IPS-NIHi7 (cell line): ENCODE measurements at regions not wholly inside any gene's neighbourhood (a gene's known extent, or its start where the extent isn't known, plus 50 kb on each side); places are given as distances from the start of the nearest gene placed in this dataset.

Experiments
- DNase-seq: peaks from one replicate; pipeline ENCODE4 v3.0.0; 2012; ENCODE audit warnings: mixed read lengths; ENCODE audit errors: extremely low spot score

DNA sequence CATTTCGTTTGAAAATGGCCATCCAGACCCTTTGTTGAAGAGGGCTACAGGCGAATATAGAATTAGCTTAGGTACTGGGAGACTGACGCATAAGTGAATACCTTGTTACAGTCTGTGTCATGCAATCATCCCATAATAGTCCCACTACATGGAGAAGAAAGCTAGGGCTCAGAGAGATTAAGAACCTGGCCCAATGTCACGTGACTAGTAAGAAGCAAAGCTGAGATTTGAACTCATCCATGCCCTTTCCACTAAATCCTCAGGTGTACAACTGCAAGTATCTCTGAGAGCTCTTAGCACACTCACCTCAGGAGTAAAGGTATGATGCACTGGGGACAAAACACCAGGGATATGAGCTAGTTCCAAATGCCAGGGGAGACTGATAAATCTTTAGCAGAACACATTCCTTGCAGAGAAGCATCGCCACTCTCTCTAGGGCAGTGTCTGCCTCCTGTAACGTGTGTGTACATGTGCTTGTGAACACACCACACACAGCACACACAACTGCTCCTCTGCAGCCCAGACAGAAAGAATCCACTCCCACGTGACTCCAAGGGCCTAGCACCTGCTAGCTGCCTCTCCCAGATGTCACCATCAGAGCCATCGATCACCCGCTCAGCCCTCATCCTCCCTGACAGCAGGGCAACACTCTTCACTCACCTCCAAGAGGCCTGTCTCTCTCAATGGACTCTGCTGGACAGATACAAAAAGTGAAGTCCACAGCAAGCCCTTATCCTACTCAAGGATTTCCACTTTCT is 402.8 kb downstream of the NXPE2 start:
- no peak for DNase-seq

DNA sequence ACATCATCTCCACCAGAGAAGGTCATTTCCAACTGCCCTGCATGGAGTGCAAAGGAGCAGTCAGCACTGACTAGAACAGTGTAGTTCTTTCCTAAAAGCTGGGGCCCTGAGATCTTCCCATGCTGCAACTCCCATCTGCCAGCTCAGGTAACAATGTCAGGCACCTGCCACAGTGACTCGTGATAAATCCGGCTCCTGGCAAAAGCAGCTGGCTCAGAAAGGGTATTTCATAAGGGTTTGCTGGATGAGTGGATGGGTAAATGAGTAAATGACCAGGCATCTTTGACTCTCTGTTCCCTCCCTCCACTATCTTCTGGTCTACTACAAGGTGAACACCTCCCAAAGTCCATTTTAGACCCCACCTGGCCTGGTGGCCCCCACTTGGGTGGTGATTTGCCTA is 403.6 kb downstream of the NXPE2 start:
- no peak for DNase-seq

DNA sequence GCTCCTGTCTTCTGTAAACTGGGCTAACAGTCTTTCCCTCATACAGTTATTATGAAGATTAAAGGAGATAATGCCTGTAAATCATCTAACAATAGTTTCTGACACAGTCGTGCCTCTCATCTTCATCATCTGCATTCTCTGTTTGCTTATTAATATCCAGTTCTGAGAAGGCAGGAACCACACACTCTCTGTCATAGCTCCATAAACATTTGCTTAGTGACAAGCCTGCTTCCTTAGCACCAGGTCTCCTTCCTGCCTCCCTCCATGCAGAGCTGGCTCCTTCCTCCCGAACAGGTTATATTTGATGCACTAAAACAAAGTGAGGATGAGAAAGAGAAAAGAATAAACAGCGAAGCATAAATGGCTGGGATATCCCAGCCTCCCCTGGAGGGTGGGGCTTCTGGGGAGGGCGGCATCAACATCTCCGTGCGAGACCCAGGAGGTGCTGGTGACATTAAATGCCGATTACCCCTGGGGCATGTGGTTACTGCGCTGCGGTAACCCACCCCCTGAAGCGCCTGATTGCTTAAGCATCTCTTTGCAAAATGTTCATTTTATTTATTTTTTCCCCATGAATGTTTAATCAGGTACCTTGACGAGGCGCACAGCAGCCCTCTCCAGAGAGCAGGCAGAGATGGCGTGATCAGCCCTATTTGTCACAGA is 404.9 kb downstream of the NXPE2 start:
- no peak for DNase-seq

DNA sequence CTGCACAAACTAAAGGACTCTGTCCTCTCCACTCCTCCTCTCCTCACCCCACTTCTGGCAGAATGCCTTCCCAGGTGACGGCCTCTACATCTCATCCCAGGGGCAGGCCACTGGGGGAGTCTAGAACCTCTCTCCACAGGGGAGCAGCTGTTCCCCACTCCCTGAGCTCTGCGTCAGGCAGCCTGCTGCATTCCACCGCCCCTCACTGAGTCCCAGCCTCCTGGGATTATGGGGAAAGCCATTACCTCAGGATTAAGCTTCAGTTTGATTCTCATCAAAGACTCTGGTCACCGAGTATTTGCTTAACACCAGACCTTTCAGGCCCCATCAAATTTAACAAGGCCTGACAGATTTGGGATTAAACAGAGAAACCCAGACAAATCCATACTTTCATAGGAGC is 405.9 kb downstream of the NXPE2 start:
- no peak for DNase-seq

DNA sequence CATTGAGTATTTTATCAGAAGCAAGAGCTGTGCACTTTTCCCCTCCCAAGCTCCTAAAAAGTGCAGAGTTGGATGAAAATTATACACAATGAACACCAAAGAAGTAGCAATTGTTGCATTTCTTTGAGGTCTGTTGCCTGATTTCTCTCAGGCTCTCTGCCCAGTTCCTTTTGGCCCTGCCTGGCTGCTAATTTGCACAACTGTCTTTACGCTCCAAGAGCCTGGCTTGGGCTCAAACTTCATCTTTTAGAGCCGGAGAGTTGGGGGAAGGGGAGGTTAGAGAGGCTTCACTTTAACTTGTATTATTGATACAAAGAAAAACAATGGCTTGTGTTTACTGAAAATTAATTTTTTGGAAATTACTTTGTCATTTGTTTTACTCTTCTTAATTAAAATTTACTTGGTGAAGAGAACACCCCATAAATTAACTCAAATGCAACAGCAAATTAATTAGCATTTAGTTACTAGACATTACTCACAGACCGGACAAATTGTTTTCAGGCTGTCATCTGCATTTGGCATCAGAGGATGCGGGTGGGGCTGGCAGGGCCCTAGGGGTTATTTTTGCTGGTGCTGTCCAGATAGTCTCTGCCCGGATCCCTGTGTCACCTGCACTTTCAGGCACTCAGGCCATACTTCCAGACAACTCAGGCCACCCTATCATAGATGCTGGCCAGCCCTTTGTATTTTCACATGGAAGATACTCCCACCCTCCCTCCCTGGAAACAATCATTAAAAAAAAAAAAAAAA is 407.3 kb downstream of the NXPE2 start:
- no peak for DNase-seq

DNA sequence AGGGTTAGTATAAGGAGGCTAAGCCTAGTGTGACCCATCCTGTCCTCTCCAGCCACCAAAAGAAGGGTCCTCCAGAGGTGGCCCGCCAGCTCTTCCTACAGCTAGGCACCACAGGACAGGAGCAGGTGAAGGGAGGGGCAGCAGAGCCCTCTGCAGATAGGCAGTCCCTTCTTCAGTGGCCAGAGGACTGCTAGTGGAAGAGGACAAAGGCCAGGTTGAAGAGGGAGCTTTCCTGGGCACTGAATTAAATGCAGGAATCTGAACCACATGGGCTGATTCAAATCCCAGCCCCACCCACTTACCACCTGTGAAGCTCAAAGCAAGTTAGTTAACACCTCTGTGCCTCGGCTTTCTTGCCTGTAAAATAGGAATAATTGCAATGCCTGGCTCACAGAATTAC is 409.5 kb downstream of the NXPE2 start:
- DNase-seq, result peak; percentile 32

DNA sequence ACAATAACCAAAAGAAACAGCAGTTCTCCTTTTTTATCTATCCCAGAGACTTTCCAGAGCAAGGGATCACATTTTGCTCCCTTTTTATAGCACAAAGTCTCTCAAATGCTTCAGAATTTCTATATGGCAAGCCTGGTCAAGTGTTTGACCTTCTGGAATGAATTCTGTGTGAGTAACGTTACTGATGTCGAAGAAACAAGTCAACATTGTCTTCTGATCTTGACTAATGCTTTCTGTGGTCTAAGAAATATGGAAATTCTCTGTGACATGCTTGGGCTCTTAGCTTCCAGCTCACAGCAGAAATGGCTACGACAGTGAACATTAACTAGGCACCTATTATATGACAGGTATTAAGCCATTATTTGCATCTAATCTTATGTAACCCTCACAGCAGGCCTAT is 411.7 kb downstream of the CADM1 start:
- DNase-seq, result no peak

DNA sequence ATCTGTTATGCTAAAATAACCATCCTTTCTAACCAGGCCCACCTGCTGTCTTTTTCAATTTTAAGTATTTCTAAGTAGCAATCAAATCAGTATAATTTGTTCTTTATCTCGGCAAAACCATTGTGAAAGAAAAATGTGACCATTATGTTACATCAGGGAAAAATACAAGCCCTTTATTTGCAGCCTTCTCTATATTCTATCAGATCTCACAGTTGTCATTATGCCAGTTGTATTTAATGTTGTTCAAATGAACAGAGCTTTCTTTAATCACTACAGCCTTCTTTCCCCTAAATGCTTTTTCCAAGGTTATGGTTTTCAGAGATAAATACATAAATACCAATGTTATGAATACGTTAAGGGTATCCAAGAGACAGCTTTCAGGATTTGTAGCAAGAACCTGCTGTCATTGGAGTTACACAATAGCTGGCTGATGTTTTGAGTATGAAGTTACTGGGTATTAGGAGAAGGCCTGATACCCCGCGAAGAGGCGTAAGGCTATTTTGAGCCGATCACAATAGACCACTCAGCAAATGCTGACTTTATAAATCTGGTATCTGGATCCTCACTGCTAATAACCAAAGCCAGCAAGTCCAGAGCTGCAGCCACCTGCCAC is 406.3 kb downstream of the CADM1 start:
- no peak for DNase-seq

DNA sequence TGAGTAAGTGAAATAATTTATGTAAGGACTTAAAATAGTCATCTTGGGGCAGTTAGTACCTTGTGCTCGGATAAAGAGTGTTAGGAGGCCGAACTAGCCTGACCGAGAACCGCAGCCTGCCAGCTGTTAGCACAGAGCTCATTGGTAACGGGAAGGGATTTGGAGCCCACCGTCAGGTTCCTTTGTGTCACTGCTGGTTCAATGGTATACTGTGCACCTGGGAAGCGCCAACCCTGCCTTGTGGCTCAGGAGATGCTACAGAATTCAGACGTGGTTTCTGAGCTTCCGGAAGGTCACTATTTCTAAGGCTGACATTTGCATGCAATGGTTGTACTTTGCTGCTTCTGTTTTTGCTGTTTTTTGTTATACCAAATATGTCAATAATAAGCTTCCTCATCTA is 403.5 kb downstream of the CADM1 start:
- no peak for DNase-seq

DNA sequence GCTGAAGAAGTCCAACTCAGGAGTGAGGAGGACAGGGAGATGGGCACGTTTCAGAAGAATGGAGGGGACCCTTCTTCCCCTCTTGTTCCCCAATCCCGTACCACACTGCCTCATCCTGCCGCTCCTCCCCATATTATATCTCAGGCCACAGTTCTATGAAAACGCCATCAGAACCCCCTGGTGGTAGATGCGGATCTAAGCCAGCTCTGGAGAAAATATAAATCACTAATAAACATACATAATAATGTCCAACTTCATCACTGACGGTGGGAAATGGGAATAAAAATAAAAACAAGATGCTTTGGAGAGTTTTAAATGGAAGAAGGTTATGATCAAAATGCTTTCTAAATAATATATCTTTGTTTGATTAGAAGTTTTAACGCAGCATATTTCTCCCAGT is 400.3 kb downstream of the CADM1 start:
- DNase-seq, result no peak

DNA sequence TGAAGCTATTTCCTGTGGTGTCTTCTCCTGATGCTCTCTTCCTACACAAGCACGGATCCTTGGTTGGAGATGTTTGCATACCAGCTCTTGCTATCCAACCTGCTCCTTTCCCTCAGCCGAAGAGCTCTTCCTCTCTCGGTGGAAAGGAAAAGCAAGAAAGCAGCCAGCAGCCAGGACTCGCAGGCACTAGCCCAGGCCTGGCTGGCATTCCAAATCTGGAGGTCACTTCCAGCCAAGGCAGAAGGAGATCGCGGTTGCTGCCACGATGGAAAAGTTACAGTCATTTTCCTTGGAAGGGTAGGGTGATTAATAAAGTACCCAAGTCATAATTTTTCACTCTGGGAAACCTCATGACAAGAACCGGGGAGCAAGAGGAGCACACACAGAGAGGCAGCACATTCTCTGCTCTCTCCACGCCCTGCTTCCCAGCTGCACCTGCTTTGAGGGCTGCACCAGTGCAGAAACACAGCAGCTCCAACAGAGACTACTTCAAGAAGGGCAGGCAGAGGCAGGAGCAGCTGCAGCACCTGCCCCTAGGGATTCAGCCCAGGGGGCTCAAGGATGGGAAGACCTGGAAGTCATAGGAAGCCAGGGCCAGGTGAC is 399.3 kb downstream of the CADM1 start:
- no peak for DNase-seq

DNA sequence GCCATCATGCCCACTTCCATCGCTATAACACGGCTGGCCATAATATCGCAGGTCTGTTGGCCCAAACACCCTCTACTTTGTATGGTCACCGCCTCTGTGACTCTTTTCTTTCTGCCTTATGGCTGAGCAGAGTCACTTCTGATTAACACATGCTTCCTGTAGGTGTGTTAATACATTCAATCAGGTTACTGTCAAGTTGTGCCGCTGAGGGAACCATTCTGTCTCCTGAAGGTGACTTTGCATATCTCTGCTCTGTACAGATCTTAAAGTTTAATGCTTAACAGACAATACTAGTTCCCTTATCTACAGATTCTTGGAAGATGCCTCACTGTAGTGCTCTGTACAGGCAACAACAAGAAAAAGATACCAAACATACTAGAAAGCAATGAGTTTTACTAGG is 393.1 kb downstream of the CADM1 start:
- DNase-seq, result no peak

DNA sequence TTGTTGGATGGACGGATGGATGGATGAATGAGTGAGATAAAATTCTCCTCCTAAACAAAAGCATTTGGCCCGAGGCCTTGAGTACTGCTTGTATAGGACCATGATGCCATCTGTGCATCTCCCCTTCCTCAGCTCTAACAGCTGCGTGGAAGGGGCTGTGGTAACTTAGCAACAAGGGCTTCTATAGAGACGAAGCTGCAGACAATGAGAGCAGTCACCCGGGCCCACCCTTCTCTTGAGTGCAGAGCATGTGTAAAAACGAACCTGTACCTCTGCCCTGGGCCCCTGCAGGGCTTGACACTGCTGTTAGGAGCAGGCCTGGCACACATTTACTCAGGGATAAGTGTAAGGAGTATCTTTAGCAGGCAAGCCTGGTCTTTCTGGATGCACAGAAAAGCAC is 391.5 kb downstream of the CADM1 start:
- no peak for DNase-seq

DNA sequence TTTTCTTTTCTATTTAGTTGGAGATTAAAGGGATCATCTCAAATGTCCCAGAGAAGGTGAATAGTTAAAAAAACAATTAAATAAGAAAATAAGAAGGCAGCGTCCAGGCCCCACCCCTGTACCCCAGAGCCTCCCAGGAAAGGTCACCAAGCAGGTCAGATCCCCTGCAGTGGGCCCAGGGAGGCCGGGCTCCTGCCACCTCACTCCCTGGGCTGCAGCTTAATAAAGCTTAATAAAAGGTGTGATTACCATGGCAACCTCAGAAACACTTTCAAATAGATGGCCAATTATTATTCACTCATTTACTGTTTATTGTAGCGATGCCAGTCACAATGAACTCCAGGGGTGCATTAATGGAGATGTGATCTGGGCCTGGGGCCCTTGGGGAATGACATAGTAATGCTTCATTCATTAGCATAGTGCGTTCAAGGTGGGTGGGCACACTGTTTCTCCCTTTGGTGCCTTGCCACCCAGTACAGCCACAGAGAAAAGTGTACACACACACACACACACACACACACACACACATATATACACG is 386.2 kb downstream of the CADM1 start:
- no peak for DNase-seq

DNA sequence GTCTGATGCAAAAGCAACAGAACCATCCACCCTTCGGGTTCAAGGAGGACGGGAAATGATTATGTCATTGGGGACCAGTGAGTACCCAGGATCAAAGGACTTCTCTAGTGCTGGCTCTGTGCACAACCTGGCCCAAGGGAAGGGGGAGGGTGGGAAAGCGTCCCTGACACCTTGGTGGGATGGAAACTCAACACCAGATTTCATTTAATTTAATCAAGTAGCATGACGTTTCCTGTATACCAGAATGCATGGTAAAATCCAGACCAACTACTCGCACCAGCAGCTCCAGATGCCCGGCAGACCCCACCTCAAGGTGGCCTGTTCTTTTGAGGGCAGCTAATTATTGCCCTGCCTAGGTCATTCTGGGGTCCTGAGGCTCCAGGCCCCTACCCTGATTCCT is 385.1 kb downstream of the CADM1 start:
- DNase-seq, result no peak
